RWPE1 (cell line): ENCODE measurements at regions not wholly inside any gene's neighbourhood (a gene's known extent, or its start where the extent isn't known, plus 50 kb on each side); places are given as distances from the start of the nearest gene placed in this dataset.

Experiments
- CTCF ChIA-PET: fragments of 350-600 bp; sonication (Branson Sonifier 250); formaldehyde crosslinking; extraction: SDS; loops from one replicate; lab custom pipeline; 2021; lab: Yijun Ruan, JAX
- POLR2A ChIA-PET: fragments of 400-600 bp; formaldehyde crosslinking; extraction: SDS; loops from one replicate; lab custom pipeline; 2020; ENCODE audit warnings: antibody characterized with exemption; ENCODE audit not compliant: low non-redundant PET; lab: Yijun Ruan, JAX
- DNase-seq: peaks from one replicate; pipeline ENCODE4 v3.0.0; 2012; ENCODE audit warnings: low spot score
- H3K27ac ChIP-seq: fragments of 450-650 bp; 2 replicates; pipeline ENCODE4 v1.5.1; 2017
- TF ChIP-seq, protein P1 (sequence below): fragments of 450-650 bp; conservative IDR thresholded peaks from 2 replicates; pipeline ENCODE4 v1.5.1; 2017; ENCODE audit warnings: low read depth, mild to moderate bottlenecking

DNA sequence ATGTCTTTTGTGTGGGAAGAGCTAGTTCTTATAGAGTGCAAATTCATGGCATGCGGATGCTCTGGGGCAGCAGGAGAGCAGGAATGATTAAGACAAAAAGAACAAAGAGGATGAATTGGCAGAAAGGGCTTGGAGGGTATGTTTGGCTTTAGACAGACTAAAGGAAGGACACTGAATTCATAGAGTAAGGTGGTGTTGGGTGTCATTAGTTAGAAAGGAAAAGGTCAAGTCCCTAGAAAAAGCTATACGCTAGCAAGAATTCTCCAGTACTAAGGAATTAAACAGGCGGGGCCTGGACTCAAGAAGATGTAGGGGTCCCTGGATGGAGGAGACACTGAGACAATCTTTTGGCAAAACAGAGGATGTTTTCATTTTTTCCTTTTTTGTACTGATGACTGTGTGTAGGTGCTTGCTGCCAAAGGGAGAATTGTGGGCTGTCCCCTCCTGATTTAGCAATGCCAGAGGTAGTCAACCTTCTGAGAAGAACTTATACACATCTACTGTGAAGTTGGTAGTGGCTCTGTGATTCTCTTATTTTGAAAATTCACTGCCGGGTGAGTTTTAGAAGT lies 391.0 kb downstream of the SPRY1 start:
- ChIA-PET CTCF (no interaction called here), POLR2A (no interaction called here)
- TF ChIP-seq, protein P1, sequence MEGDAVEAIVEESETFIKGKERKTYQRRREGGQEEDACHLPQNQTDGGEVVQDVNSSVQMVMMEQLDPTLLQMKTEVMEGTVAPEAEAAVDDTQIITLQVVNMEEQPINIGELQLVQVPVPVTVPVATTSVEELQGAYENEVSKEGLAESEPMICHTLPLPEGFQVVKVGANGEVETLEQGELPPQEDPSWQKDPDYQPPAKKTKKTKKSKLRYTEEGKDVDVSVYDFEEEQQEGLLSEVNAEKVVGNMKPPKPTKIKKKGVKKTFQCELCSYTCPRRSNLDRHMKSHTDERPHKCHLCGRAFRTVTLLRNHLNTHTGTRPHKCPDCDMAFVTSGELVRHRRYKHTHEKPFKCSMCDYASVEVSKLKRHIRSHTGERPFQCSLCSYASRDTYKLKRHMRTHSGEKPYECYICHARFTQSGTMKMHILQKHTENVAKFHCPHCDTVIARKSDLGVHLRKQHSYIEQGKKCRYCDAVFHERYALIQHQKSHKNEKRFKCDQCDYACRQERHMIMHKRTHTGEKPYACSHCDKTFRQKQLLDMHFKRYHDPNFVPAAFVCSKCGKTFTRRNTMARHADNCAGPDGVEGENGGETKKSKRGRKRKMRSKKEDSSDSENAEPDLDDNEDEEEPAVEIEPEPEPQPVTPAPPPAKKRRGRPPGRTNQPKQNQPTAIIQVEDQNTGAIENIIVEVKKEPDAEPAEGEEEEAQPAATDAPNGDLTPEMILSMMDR = no peak
- no peak for DNase-seq
- H3K27ac ChIP-seq = no peak overlapping the region

DNA sequence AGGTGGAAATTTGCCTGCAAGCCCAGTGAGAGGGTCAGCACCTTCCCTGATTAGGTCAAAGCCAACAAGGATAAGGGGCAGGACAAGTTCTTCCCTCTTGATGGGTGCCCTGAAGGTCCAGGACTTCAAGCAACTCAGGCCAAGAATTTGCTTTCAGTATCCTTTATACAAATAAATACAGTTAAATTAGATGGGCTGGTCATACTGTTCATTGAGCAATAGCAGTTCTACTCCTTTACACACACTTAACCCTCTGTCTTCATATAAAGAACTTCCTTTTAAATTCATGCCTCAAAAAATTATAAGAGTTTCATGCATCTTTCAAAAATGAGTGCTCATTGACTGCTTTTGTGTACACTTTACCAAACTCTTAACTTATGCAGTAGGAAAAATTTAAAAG lies 392.0 kb downstream of the SPRY1 start:
- no peak for DNase-seq
- CTCF ChIA-PET = no interaction called here
- POLR2A ChIA-PET = no interaction called here
- TF ChIP-seq, protein P1 = no peak
- no peak overlapping the region for H3K27ac ChIP-seq

DNA sequence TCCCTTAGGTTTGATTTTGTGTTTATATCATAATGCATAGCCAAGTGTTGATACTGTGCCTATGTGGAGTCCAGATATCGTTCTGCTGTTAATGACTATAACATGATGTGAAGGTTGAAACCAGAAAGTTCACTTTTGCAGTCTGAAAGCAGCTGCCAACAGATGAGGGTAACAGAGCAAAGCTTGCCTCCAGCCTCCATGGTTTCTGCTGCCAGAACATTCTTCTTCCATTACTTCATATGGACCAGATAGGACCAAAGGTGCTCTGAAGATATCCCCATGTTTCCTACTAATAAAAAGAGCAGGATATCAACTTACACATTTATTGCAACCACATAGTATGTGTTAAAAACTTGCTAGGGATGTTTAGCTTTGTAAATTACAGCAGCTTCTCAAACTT lies 394.1 kb downstream of the SPRY1 start:
- DNase-seq = no peak
- no peak overlapping the region for H3K27ac ChIP-seq
- TF ChIP-seq, protein P1 = no peak
- CTCF ChIA-PET = no interaction called here
- POLR2A ChIA-PET = no interaction called here

DNA sequence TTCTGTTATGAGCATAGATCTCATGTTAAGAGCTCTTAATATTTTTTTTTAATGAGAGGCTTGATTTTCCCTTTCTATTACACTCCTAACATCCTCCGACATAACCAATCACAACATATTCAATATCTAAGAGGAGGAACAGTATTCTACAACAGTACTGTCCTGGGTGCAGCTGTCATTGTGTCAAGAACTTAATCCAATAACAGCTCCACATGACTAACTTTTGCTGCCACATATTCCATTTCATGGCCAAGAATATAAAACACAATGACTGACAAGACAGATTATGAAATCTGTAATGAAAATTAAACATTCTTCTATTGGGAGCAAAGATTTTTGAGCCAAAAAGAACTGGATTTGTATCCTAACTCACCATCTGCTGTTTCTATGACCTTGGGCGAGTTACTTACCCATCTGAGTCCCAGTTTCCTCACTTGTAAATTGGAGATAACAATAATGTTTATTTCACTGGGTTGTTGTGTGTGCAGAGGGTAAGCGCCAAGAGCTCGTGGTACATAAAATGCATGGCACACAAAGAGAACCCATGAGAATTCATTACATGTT lies 405.6 kb downstream of the SPRY1 start:
- DNase-seq = no peak
- CTCF ChIA-PET = no interaction called here
- POLR2A ChIA-PET = no interaction called here
- no peak overlapping the region for H3K27ac ChIP-seq
- TF ChIP-seq, protein P1 = no peak

DNA sequence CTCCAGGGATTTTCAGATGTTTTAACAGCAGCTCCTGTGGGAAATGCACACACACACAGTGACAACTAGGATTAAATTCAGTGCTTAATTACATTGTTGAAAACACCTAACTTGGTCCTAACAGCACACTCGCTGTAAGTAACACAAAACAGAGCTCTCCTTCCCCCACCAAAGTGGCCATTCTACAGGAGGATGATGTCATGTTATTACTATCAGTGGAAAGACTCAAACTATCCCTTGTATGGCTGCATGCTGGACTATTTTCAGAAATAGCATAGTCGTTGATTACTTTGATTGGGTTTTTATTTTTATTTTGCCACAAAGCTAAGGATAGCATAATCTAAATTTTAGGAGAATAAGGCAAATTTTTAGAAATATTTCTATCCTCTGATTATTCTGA lies 406.3 kb downstream of the SPRY1 start:
- ChIA-PET CTCF (no interaction called here), POLR2A (no interaction called here)
- DNase-seq = no peak
- H3K27ac ChIP-seq = no peak overlapping the region
- TF ChIP-seq, protein P1 = no peak

DNA sequence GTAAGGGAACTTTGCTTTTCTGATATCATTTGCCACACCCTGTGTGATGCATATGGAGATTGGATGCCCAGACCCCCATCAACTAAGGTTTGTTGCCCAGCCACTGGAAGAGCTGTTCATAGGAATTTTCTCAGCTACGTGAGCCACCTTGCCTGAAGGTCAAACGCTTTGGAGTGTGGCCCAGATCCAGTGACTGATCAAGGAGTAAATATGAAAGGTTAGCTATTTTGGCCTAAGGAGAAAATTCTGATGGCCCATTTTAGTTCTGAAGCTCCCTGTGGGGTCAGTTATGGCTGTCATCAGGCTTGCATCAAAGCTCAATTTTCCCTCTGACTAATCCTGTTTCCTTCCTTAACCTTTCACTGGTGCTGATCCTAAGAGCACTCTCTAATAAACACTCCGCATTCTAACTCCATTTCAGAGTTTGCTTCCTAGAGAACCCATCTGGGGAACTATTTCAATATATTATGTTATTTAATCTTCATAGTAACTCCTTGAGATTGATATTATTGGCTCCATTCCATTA lies 407.7 kb downstream of the SPRY1 start:
- TF ChIP-seq, protein P1 = no peak
- POLR2A ChIA-PET = no interaction called here

More for the DNA sequence above, 407.7 kb downstream of the SPRY1 start:
- H3K27ac ChIP-seq = no peak overlapping the region
- no peak for DNase-seq
- CTCF ChIA-PET = no interaction called here
